HG02981 (cell line): ENCODE measurements at regions not wholly inside any gene's neighbourhood (a gene's known extent, or its start where the extent isn't known, plus 50 kb on each side); places are given as distances from the start of the nearest gene placed in this dataset.
"Not testable (repeated sequence)": the region's sequence is repeated elsewhere in the genome, so short reads cannot be mapped to it uniquely, and the experiment has no call there.

ENCODE experiments used
- ATAC-seq: cut with Tn5 transposase; IDR thresholded peaks from one replicate; pipeline ENCODE4 v1.9.1; 2021; ENCODE audit warnings: mild to moderate bottlenecking, moderate library complexity; ENCODE audit not compliant: unreplicated experiment

GRCh38 chr6:103001724-103002123, 1608.2 kb downstream of the GRIK2 start:
- ATAC-seq, result no peak

GRCh38 chr6:103000688-103001087, 1607.2 kb downstream of the GRIK2 start:
- no peak for ATAC-seq

GRCh38 chr6:102995491-102995890, 1602.0 kb downstream of the GRIK2 start:
- ATAC-seq, result no peak

- no peak for ATAC-seq
Measured at GRCh38 chr6:102994866-102995265, 1601.4 kb downstream of the GRIK2 start.

- ATAC-seq, result peak; percentile 82
Measured at GRCh38 chr6:102986086-102986485, 1592.6 kb downstream of the GRIK2 start.

- no peak for ATAC-seq
Measured at GRCh38 chr6:102984357-102984756, 1590.8 kb downstream of the GRIK2 start.

- ATAC-seq, result no peak
Measured at GRCh38 chr6:102981490-102982015, 1588.0 kb downstream of the GRIK2 start.

DNA sequence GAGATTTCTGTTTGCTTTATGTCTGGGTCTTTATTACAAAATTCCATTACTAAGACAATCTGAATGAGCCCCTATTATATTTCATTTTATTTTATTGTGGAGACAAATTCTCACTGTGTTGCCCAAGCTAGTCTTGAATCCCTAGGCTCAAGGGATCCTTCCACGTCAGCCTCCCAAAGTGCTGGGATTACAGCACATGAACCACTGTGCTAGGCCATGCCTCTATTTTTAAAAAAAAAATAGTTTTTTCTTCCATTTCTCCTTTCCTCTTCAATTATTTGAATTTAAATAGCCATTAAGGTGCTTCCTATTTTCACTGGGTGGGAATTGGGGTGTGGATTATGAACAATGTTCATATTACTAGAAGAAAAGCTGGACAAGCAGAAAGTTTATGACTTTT, 1587.4 kb downstream of the GRIK2 start:
- no peak for ATAC-seq

DNA sequence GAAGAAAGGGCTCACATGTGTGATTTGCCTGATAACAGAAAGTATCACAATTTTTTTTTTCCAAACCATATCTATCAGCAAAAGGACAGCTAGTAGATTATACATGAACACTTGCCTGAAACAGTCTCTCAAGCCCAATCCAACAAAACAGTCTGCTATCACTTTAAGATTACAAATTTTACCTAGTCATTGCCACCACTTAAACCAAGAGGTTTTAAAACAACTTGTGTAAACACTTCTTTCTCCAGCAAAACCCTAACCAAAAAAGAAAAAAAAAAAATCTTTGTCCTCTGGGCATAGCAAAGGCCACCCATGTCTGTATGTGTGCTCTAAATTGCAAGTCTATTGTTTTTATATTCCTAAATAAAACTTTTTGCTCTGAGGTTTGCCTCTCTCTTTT, 1568.4 kb downstream of the GRIK2 start:
- ATAC-seq, result no peak

- no peak for ATAC-seq
Measured at GRCh38 chr6:102950967-102951366, 1557.5 kb downstream of the GRIK2 start.

DNA sequence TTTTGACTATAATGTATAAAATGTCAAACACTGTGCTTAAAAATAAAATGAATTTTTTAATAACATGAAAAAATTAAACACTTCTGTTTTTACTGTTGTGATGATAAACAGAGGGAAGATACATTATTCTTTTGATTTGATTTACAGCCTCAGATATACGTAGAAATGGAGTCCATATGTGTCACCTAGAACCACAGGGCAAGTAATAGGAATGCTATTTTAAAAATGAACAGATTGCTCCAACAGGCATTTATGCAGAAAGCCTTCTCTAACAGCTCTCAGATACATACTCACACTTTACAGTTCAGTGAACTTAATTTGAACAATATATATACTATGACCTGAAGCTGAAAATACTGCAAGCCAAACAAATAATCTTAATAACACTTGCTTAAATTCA, 1551.0 kb downstream of the GRIK2 start:
- ATAC-seq, result no peak

DNA sequence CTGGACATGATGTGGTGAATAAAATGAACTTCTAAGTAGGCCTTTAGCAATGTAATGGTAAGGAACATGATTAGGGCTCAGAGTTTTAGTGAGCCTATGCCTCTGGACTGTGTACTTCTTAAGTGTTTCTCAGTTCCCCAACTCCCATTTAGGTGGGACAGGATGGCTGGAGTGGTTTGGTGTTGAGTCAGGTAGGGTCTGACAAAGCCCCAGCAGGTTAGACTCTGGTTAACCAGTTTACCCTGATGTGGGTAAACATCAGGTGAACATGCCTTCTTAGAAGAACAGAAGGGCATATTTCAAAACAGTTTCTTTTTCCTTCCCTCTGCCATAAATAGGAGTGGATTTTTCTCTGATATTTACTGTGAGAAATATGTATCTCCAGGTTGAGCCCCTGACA, 1548.7 kb downstream of the GRIK2 start:
- no peak for ATAC-seq

GRCh38 chr6:102936959-102937358, 1543.5 kb downstream of the GRIK2 start:
- no peak for ATAC-seq

DNA sequence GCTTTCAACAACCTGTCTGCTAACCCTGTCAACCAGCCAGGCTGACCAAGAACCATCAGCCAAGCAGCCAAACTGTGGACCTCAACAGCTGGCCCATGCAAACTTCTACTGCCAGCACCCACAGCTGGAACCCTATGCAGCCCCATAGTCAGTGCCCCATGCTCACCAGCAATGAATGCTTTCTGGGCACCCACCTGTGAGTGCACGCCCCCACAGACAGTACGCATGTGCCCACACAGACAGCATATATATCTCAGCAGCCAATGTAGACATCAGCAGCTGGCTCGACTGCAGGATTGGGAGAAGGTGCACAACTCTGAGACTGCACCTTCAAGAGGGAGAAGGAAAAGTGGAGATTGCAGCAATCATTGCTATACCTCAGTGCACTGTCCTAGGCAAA, 1534.6 kb downstream of the GRIK2 start:
- ATAC-seq, result no peak

DNA sequence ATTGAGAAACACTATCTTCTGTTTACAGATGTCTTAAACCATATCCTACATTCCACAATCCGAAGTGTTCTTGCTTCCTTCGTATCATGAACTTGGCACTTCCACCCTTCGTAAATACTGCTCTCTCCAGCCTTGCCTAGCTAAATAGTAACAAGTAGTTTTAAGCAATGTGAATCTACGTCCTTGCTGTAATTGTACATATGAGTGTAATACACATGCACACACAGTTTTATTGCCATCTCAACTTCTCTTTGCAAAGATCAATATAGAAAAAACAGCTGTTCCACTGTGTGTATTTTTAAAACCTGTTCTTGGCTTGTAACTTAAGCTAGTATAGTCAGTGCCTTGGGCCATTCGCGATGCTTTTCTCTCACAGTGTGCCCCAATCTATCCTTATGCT, 1524.7 kb downstream of the GRIK2 start:
- no peak for ATAC-seq

GRCh38 chr6:102911571-102911970, 1518.1 kb downstream of the GRIK2 start:
- no peak for ATAC-seq

- not testable (repeated sequence) for ATAC-seq
Measured at GRCh38 chr6:102910701-102911139, 1517.2 kb downstream of the GRIK2 start.

GRCh38 chr6:102907181-102907580, 1513.7 kb downstream of the GRIK2 start:
- ATAC-seq, result no peak

GRCh38 chr6:102902471-102902870, 1509.0 kb downstream of the GRIK2 start:
- no peak for ATAC-seq

DNA sequence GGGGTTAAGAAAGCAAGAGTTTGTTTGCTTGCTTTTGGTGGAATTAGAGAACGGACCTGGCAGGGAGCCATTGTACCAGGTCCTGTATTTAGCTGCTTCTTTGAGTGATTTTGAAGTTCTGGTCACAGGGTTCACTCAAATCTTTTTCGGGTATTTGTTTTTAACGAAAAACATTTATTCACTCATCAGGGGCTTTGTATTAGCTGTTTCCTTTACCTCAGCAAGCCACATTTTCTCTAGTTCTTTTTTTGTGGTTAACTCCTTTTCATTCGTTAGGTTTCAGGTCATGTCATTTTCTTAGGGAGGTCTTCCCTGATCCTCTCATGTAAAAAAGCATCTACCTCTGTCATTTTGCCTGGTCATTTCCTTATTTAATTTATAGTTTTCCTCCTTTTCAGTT, 1502.2 kb downstream of the GRIK2 start:
- ATAC-seq, result no peak

- no peak for ATAC-seq
Measured at GRCh38 chr6:102885165-102885564, 1491.7 kb downstream of the GRIK2 start.

GRCh38 chr6:102853249-102853955, 1459.9 kb downstream of the GRIK2 start:
- no peak for ATAC-seq

DNA sequence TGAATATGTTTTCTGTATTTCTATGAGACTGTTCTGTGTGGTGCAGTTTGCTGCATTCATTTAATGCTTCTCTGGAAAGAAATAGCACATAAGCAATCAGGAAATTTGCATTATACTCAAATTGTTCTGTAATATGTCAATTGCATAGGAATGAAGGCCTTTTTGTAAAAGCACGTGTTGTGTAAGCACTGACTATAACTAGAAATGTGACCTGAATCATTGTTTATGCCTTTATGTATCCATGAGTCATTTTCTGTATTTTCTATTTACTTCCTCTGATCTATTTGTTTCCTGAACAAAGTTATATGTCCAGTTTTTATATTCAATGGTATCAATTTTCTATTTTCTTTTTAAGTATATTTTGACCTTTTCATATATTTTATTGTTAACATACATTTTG, 1455.3 kb downstream of the GRIK2 start:
- ATAC-seq, result no peak
